Bone marrow (tissue), 2 donors: ENCODE measurements at regions not wholly inside any gene's neighbourhood (a gene's known extent, or its start where the extent isn't known, plus 50 kb on each side); places are given as distances from the start of the nearest gene placed in this dataset.
"Not testable (repeated sequence)": the region's sequence is repeated elsewhere in the genome, so short reads cannot be mapped to it uniquely, and the experiment has no call there.

Experiments
- DNase-seq, 2 donors: peaks; one replicate each; lab custom pipeline; 2025; lab: John Stamatoyannopoulos, UW

DNA sequence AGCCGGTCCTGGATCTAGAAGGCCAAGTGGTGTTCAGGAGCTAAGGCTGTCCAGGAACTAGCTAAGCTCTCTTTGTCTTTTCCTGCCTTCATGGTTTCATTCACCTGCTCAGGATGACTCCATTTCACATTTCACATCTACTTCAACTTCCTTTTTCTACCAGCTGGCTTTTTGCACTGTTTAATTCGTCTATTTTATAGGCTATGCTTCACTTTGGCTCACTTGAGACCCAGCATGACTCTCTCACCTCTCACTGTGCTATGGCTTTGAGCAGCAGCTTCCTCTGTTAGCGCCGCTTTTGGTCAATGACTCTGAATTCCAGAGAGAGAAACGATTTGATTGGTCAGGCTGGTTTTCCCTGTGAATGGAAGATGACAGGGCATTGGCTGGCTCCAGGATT, 213.5 kb upstream of the CLNK start:
- no peak for DNase-seq

DNA sequence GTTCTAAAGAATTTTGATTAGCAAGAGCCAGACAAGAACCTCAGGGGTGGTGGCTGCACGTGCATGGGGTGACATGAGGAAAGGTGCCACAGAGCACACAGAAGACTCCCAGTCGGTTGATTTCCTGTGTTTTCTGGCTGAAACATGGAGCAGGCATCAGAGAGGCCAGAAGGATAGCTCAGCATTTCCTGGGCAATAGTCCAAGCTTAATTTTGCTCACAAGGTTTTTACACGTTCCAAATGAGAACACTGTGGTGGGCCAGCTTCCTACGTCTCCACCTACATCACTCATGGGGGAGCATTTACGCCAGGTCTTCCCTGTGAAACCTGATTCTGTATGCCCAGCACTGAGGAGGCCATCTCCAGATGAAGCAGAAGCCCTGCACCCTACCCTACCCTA, 212.5 kb upstream of the CLNK start:
- DNase-seq = no peak

DNA sequence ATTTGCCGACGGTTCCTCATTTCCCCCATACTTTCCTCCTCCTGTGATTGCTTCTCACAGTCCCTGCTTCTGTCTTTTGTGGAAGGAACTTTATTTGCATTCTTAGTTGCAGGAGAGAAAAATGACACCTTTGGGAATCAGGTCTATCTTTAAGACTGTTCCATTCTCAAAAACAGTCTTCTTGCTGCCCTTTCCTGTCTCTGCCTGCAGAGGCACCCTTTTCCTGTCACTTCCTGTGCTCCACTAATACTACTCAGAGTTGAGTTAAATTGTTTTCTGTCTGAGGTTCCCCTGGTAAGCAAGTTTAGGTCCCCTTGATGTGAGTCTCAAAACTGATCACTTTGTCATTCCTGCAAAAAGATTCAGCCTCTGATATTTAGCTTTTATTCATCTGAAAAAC, 208.8 kb upstream of the CLNK start:
- DNase-seq = no peak

DNA sequence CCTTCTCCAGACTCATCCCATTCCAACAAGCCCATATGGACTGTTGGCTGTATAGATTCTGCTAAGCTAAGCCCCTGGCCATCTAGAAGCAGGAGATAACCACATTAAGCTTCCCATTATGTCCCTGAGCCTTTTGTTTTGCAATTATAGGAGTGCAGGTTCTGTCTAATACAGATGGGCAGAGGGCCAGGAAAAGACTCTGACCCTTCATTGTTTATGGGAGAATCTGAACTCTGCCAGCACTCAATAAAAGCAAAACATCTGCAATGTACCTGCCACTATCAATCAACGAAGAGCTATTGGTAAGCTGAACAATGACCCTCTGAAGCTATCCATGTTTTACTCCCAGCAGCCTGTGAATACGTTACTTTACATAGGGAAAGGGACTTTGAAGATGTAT, 207.3 kb upstream of the CLNK start:
- no peak for DNase-seq

DNA sequence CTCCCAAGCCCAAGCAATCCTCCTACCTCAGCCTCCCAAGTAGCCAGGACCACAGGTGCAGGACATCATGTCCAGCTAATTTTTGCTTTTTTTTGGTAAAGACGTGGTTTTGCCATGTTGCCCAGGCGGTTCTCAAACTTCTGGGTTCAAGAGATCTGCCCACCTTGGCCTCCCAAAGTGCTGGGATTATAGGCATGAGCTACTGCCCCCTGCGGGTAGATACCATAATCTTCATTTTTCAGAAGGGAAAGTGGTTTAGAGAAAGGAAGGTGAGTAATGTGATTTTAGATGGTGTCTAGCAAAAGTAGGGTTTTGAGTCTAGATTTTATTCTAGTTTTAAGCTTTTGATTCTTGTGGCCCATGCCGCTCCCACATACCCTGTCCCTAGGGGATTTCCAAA, 205.3 kb upstream of the CLNK start:
- no peak for DNase-seq

DNA sequence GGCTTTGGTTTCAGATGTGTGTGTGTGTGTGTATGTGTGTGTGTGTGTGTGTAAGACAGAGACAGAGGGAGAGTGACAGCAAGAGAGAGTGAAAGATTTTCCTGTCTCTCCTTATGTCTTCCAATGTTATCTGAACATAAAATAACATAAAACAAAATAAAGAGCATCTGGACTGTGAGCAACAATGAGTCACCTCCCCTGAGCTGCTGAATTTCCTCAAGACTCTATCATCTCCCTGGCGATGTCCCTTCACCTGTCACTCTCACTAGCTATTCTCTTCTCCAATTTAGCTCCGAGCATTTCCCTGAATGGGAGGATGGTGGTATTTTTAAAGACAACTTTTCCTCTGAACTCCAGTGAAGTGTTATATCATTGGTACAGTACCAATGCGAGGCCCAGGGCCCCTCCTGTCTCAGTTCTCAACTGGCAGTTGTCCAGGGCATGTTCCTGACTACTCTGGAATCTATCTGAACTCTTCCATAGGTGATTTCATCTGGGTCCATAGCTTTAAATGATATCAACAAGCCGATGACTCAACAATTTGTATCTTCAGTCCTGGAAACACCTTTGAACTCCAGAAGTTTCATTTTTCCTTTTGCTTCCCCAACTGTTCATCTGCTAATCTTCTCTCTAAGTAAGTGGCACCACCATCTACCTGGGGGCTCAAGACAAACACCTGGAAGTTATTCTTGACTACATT, 195.0 kb upstream of the CLNK start:
- DNase-seq = no peak

DNA sequence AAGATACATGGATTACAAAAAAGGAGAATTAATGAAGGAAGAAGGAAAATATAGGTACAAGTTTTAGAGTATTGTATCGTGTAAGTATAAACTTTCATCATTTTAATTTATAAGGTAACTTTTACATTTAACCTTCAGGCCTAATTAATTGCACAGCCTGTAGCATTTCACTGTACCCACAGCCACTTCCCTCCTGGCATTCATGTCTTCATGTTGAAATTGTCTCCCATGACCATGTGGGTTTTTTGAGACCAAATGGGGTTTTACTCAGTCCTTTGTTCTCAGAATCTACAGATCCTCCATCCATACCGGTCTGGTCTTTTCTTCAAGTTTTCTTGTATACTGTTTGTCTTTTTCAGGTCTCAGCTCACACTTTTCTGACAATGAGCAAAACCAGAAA, 194.3 kb upstream of the CLNK start:
- DNase-seq = no peak

DNA sequence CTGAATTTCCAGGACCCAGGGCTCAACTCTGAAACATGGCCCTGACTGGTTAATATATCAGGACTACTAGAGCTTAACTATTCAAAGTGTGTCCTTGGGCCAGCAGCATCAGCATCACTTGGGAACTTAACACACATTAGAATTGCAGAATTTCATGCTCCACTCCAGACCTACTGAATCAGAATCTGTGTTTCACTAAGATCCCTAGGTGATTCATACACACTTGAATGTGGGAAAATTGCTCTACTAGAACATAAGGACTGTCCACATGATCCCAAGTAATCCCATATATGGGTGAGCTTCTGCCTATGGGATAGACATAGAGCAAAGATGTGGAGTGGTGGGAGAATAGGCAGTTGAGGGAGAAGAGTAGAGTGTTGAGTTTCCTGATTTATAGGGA, 192.5 kb upstream of the CLNK start:
- no peak for DNase-seq

DNA sequence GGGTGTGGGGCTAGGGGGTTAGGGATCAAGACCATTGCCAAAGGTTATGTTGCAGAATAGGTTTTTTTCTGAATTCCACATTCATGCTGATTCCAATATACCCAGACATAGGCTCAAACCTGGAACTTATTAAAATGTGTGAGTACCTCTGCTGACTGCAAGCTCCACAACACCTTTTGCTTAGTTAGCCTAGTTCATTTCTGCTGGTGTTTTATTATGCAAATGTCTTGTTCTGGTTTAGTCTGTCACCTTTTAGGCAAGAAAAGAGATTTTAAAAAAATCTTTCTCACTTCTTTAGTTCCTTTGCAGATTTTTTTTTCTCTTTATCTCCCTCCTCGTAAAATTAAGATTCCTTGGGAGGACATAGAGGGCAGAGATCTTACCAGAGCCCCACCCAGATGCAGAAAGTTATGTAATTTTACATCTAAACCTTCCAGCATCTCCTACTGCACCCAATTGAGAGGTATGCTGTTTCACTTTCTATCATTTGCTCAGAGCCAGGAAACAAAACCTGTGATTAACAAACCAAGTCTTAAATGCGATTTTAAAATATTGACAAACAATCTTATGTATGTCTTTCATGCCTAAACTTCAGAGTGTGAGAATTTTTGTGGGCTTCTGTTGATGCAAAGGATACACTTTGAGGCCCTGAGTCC, 190.7 kb upstream of the CLNK start:
- DNase-seq = no peak

DNA sequence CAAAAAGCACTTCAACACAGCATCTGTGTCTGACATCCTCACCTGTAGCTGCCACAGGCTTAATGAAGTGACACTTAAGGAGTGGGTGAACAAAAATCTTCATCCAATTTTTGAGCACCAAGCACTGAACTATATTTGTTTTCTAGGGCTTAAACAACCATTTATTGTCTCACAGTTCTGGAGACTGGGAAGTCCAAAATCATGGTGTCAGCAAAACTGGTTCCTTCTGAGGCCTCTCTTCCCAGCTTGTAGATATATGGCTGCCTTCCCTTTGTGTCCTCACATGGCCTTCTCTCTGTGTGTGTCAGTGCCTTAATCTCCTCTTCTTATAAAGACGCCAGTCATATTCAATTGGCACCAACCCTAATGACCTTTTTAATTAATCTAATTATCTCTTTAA, 189.2 kb upstream of the CLNK start:
- DNase-seq = no peak

DNA sequence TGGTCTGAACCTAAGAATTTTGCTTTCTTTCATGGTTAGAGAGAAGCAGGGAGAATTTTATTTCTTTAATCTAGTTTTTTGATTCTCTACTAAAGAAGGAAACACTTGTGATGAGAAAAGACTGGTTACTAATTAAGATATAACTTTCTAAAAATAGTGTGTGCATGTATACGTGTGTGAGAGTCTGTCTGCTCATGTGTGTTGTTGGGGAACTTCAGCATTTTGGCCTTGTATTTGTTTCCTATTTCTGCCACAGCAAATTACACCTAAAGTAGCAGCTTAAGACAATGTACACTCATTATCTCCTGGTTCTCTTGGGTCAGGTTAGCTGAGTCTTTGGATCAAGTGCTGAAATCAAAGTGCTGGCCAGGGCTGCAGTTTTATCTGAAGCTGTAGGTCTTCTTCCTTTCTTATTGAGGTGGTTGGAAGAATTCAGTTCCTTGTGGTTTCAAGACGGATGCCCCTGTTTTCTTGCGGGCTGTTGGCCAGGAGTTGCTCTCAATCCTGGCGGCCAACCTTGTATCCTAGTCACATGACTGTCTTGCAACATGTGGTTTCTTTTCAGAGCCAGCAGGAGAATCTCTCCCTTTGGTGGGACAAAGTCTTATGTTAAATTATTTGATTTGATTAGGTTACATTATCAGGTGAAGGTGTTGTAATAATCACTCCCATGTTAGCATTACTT, 188.4 kb upstream of the CLNK start:
- no peak for DNase-seq

DNA sequence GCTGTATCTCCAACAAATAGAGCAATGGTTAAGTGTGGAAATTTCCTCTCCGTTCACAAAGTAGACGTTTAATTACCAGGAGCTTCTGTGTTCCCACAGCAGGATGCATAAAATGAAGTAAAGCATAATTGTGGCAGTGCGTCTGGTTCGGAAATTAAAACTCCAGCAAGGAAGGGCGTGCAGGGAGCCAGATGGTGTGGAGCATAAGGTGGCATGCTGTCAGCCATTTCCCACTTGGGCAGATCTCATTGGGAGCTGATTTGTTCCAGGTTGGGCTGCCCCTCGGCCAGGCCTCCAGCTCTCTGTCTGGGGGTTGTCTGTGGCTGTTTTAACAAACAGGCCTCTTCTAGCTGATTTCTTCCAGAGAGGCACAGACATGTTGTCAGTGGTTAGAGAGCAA, 182.1 kb upstream of the CLNK start:
- no peak for DNase-seq

DNA sequence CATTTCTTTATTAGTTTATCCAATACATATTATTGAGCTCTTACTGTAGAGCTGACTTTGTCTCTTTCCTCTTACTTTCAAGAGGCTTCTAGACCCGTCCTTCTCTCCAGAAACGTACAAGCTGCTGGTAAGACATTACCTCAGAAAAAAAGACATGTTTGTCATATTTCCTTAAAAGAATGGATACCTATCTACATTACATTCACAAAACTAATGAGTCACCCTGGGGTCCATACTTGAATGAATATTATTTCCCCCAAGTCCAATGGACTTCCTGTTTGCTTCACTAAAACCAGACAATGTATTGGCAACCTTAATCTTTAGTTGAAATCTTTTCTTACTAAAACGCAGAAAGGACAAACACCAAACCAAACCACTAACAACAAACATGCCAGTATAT, 176.5 kb upstream of the CLNK start:
- DNase-seq = no peak

DNA sequence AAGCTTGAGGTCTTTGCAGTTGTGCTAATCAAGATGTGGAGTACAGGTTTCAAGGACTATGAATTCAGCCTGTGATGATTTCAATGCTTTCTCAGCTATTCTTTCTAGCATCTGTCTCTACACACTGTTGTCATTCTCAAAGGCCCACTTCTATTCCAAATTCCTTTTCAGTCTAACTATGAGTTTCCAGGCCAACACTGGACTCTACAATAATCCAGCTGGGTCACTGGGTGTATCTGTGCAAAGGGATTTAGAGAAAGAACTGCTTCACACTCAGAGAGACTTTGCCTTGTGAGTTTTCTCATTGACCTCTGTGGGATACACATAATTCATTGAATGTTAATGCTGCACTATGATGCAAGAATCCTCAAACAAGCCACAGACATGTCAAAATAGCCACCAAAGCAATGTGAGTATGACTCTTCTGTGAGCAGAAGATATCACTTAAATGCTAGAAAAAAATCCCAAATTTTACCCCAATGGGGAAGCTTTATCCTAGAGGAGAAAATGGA, 171.8 kb upstream of the CLNK start:
- no peak for DNase-seq

DNA sequence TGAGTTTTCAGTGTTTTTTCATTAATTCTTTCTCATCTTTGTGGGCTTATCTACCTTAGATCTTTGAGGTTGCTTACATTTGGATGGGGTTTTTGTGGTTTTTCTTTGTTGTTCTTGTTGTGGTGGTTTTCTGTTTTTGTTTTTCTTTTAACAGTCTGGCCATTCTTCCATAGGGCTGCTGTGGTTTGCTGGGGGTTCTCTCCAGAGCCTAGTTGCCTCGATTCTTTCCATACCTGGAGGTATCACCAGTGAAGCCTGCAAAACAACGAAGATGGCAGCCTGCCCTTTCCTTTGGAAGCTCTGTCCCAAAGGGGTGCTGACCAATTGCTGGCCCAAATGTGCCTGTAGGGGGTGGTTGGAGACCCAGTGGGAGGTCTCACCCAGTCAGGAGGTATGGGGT, 168.6 kb upstream of the CLNK start:
- no peak for DNase-seq

DNA sequence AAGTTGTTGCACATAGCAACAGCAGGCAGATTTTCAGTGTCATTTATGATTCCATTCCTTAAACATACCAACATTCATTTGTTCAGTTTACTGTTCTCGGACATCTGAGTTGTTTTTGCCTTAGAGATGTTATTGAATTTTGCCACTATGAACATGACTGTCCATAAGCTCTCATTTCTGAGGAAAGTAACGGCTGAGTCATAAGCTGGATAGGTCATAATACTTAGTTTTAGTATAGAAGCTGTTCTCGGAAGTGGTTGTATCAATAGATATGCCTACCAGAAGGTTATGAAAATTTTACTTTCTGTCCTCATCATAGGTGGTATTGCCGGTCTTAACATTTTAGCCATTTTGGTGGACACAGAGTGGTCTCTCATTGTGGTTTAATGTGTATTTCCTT, 157.1 kb upstream of the CLNK start:
- no peak for DNase-seq

DNA sequence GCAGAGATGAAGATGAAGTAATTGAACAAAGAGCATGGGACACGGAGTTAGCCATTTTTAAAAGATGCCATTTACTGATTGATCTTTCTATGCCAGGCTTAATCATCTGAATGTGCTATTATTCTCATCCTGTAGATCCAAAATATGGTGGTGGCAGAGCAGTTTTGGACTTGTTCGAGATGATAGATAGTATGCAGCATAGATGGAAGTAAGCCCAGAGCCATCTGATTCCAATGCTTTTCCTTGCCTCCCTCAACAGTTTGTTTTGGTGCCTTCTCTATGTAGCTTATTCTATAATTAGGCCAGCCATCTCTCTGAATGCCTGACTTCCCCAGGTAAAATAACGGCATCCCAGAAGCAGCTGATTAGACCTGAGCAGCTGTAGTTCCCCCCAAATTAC, 152.6 kb upstream of the CLNK start:
- DNase-seq = no peak

DNA sequence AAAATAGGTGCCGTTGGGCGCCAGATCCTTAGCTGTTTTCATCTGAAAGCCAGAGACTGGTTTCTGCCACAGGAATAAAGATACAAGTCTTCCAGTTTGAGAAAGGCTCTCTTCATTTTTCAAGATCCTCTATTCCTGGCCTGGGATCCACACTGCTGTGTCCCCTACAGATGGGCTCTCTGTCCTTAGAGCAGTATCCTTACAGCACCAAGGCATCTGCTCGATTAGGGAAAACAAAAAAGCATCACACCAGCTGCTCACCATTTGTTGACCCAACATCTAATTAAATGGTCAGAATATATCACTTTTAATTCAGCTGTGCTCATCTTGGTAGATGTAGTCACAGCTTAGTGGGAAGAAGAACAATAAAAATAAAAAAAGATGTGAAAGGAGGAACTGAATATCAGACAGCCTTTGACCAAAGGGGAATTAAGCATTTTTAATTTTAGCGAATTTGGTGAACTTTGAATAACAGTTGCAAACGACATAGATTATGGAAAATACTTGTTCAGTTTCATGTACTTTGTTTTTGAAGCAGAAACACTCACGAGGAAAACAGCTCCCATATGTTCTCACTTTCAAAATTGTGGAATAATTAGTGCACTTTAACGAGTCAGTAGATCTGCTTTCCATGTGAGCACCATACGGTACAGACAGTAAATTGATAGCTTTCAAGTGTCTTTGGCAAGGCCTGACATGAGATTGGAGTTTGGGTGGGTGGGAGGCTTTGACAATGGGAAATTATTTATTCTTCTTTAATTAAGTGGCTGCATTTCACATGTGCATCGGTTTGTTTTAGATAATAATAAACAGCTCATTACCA, 148.4 kb upstream of the CLNK start:
- DNase-seq = no peak

DNA sequence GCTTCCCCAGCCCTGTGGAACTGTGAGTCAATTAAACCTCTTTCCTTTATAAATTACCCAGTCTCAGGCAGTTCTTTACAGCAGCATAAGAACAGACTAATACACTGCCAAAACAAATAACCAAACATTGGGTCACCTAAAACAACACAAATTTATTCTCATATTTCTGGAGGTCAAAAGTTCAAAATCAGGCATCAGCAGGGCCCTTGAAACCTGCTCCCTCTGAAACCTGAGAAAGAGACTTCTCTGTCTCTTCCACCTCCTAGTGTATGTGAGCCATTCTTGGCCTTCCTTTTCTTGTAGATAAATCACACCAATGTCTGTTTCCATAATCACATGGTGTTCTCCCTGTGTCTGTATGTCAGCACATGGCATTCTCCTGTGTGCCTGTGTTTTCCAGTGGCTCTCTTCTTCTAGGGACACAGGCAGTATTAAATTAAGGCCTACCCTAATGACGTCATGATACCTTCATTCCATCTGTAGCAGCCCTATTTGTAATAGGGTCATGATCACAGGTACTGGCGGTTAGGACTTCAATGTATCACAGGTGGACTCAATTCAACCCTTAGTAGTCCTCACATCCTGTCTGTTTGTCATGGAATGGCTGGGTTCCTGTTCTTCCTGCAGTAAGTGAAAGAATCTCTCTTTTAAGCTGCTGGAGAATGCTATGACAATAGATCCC, 147.3 kb upstream of the CLNK start:
- DNase-seq = no peak

DNA sequence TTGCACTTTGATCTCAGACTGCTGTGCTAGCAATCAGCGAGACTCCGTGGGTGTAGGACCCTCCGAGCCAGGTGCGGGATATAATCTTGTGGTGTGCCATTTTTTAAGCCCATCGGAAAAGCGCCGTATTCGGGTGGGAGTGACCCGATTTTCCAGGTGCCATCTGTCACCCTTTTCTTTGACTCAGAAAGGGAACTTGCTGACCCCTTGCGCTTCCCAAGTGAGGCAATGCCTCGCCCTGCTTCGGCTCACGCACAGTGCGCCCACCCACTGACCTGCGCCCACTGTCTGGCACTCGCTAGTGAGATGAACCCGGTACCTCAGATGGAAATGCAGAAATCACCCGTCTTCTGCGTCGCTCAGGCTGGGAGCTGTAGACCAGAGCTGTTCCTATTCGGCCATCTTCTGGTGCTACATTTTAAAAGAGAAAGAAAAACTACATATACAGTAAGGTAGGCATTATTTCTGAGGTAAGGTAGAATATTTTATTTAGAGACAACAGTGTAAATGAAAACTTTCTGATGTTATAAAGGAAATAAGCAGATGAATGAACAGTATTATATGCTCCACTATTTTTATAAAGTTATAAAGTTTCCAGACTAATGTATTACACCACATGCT, 144.5 kb upstream of the CLNK start:
- DNase-seq = not testable (repeated sequence)

DNA sequence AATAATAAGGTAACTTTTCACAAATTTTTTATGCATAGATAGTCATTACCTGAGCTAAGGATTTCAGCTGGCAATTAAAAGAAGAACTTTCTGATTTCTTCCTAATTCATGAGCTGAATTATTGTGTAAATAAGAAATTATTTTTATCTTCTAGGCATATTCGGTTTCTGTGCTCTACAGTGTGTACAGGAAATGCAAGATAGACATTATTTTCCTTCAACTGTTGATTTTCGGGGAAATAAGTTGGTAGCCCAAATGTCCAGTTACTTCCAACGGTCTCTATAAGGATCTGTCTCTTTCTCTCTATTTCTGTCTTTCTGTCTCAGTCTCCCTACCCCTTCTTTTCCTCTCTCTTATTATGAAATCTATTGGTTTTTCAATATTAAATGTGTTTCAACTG, 137.3 kb upstream of the CLNK start:
- DNase-seq = no peak
